Body of pancreas (tissue), 4 donors: ENCODE measurements at regions not wholly inside any gene's neighbourhood (a gene's known extent, or its start where the extent isn't known, plus 50 kb on each side); places are given as distances from the start of the nearest gene placed in this dataset.

Source experiments
- CTCF ChIP-seq, 7 experiments: fragments of 450-650 bp in 4 of 7; fragments of 200-600 bp in 3 of 7; sonication (generic) in 3 of 7; IDR thresholded peaks; one replicate each; pipeline ENCODE4 v1.5.1; 2016 to 2019; ENCODE audit warnings: antibody characterized with exemption in 7 of 7
- POLR2A ChIP-seq, 3 donors: fragments of 450-650 bp; IDR thresholded peaks; one replicate each; pipeline ENCODE4 v1.6.1; 2016; ENCODE audit warnings: antibody characterized with exemption in 3 of 3, mild to moderate bottlenecking in 2 of 3

- TF ChIP-seq CTCF (IDR thresholded peaks at IDR 0.05): no peak
- TF ChIP-seq POLR2A (IDR thresholded peaks at IDR 0.05): no peak
Measured at GRCh38 chr2:142588269-142588668, 289.2 kb upstream of the KYNU start.
